ENCODE measurements at regions not wholly inside any gene's neighbourhood (a gene's known extent, or its start where the extent isn't known, plus 50 kb on each side); places are given as distances from the start of the nearest gene placed in this dataset.

DNA sequence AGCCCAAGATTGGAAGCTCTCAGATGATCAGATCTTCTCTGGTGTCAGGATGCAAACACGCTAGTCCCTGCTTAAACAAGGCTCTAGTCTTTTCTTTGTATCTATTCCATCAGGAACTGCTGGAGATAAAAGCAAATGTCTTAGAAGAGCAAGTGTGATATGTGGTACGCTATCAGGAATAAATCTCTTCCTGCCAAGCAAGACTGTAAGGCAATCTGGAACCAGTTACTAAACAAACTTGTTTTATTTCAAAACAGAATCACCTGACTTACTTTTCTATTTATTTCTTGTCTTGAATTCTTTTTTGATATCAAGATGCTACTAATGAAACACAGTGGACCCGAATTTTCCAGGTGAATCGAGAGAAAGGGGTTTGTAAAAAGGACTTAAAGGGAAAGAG is 139.9 kb upstream of the ZNF644 start:
- Mint-ChIP-seq H3K9me3 (ENCODE audit: low read depth, unreplicated experiment) (no peaks in the 10 kb centered on the region), H3K27me3 (ENCODE audit: unreplicated experiment) (no peaks in the 10 kb centered on the region), H3K4me3 (ENCODE audit: low read depth, unreplicated experiment) (no peak overlapping the region), H3K27ac (ENCODE audit: unreplicated experiment) (no peak overlapping the region), H3K4me1 (ENCODE audit: low read depth, unreplicated experiment) (peaks cover 15% of the 10 kb centered on the region), H3K36me3 (ENCODE audit: insufficient read depth, unreplicated experiment) (no peaks in the 10 kb centered on the region)
- TF ChIP-seq, protein P1, sequence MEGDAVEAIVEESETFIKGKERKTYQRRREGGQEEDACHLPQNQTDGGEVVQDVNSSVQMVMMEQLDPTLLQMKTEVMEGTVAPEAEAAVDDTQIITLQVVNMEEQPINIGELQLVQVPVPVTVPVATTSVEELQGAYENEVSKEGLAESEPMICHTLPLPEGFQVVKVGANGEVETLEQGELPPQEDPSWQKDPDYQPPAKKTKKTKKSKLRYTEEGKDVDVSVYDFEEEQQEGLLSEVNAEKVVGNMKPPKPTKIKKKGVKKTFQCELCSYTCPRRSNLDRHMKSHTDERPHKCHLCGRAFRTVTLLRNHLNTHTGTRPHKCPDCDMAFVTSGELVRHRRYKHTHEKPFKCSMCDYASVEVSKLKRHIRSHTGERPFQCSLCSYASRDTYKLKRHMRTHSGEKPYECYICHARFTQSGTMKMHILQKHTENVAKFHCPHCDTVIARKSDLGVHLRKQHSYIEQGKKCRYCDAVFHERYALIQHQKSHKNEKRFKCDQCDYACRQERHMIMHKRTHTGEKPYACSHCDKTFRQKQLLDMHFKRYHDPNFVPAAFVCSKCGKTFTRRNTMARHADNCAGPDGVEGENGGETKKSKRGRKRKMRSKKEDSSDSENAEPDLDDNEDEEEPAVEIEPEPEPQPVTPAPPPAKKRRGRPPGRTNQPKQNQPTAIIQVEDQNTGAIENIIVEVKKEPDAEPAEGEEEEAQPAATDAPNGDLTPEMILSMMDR (IDR thresholded peaks at IDR 0.05; ENCODE audit: unreplicated experiment), result no peak
- intact Hi-C loops (cut with micrococcal nuclease; ENCODE audit: unreplicated experiment), result loop anchor here (10.0 kb wide), 1 partner anchor 197 kb away; no protein-coding TSS in a partner anchor
- CTCF ChIA-PET, result no interaction called here
- BruUV-seq (replicated peaks), result no TSS peak
- DNase-seq, result no peak

DNA sequence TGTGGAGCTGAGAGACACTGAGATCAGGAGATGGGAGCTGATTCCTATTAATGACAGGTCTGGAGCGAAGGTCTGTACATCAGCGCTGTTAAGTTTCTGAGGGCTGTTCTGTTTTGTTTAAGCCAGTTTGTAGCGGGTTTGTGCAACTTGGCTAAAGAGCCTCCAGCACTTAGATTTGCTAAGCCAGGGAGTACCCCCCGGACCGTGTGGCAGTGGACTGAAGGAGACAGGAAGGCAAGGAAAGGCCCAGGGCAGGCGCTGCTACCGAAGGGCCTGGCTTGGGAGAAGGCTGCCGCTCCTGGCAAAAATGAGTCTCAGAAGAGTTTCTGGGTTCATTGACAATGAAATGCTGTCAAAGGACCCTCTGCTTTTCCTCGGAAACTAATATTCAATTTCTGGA is 139.3 kb upstream of the ZNF644 start:
- no TSS peak for BruUV-seq (replicated peaks)
- CTCF ChIA-PET, result no interaction called here
- Mint-ChIP-seq H3K4me3 (ENCODE audit: low read depth, unreplicated experiment) (no peak overlapping the region), H3K27me3 (ENCODE audit: unreplicated experiment) (no peaks in the 10 kb centered on the region), H3K4me1 (ENCODE audit: low read depth, unreplicated experiment) (peaks cover 15% of the 10 kb centered on the region), H3K27ac (ENCODE audit: unreplicated experiment) (no peak overlapping the region), H3K9me3 (ENCODE audit: low read depth, unreplicated experiment) (no peaks in the 10 kb centered on the region), H3K36me3 (ENCODE audit: insufficient read depth, unreplicated experiment) (no peaks in the 10 kb centered on the region)
- DNase-seq, result no peak
- intact Hi-C loops (cut with micrococcal nuclease; ENCODE audit: unreplicated experiment), result loop anchor here (10.0 kb wide), 1 partner anchor 196 kb away; no protein-coding TSS in a partner anchor
- TF ChIP-seq, protein P1 (IDR thresholded peaks at IDR 0.05; ENCODE audit: unreplicated experiment), result no peak

DNA sequence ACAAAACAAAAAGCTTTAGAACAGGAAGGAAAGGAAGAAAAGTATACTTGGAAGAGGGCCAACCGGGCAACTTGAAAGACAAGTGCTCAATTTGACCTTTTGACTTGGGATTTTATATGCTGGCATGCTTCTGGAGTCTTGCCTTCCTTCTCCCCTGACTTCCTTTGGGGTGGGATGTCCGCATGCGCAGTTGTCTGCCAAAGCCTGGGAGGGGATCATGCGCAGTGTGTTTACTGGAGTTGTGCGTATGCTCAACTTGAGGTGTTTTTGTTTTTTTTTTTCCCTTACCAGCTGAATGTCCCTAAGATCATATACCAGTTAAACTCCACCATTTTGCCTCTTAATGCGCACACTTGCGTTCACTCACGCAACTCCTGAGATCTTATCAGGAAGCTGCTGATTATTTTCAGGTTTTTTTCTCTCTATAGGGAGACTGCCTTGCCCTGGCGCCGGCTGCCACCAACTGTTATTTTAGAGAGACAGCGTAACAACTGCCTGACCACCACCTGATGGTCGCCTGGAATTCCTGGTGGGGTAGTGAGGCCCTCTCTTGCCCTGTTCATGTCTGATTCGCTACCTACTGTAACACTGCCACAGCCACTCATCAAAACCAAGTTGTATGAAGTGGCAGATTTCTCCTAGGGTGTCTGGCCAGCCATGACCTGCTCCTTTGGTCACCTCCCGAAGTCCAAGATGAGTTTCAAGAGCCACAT is 138.7 kb upstream of the ZNF644 start:
- Mint-ChIP-seq H3K27me3 (ENCODE audit: unreplicated experiment) (no peaks in the 10 kb centered on the region), H3K4me1 (ENCODE audit: low read depth, unreplicated experiment) (peaks cover 13% of the 10 kb centered on the region), H3K27ac (ENCODE audit: unreplicated experiment) (no peak overlapping the region), H3K4me3 (ENCODE audit: low read depth, unreplicated experiment) (no peak overlapping the region), H3K36me3 (ENCODE audit: insufficient read depth, unreplicated experiment) (no peaks in the 10 kb centered on the region), H3K9me3 (ENCODE audit: low read depth, unreplicated experiment) (no peaks in the 10 kb centered on the region)
- BruUV-seq (replicated peaks), result no TSS peak
- no peak for DNase-seq
- CTCF ChIA-PET, result no interaction called here
- intact Hi-C loops (cut with micrococcal nuclease; ENCODE audit: unreplicated experiment), result loop anchor here (10.0 kb wide), 1 partner anchor 196 kb away; no protein-coding TSS in a partner anchor
- TF ChIP-seq, protein P1 (IDR thresholded peaks at IDR 0.05; ENCODE audit: unreplicated experiment), result no peak

DNA sequence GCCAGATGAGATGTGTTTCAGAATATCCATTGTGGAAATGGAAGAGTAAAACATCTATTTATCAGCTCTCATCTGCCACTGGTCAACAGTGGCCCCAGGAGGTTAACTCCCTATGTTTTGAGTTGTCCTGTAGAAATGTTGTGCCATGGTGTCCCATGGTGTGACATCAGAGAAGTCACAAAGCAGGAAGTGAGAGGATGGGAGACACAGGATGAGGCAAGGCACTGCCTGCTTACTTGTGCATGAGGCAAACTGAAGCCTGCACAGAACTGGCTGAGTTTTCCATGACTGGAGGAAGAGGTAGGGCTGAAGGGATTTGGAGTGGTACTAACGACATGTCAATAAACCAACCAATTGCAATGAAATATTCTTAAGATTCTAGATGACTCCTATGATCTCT is 131.5 kb upstream of the ZNF644 start:
- Mint-ChIP-seq H3K4me1 (ENCODE audit: low read depth, unreplicated experiment) (no peaks in the 10 kb centered on the region), H3K9me3 (ENCODE audit: low read depth, unreplicated experiment) (no peaks in the 10 kb centered on the region), H3K27ac (ENCODE audit: unreplicated experiment) (no peak overlapping the region), H3K27me3 (ENCODE audit: unreplicated experiment) (no peaks in the 10 kb centered on the region), H3K4me3 (ENCODE audit: low read depth, unreplicated experiment) (no peak overlapping the region), H3K36me3 (ENCODE audit: insufficient read depth, unreplicated experiment) (no peaks in the 10 kb centered on the region)
- no TSS peak for BruUV-seq (replicated peaks)
- intact Hi-C loops (cut with micrococcal nuclease; ENCODE audit: unreplicated experiment), result no loop called here
- no peak for DNase-seq
- CTCF ChIA-PET, result no interaction called here
- TF ChIP-seq, protein P1 (IDR thresholded peaks at IDR 0.05; ENCODE audit: unreplicated experiment), result no peak

Data from Calu3 (cell line).